SK-N-SH (cell line): ENCODE measurements at regions not wholly inside any gene's neighbourhood (a gene's known extent, or its start where the extent isn't known, plus 50 kb on each side); places are given as distances from the start of the nearest gene placed in this dataset.

ENCODE experiments used
- CTCF ChIA-PET: fragments of 300-600, 350-600 bp; formaldehyde crosslinking; extraction: SDS; loops from one replicate; lab custom pipeline; 2021; lab: Yijun Ruan, JAX
- POLR2A ChIA-PET: fragments of 350-600 bp; sonication (Branson Sonifier 250); formaldehyde crosslinking; extraction: SDS; loops from one replicate; lab custom pipeline; 2020; ENCODE audit warnings: antibody characterized with exemption, inconsistent platforms; lab: Yijun Ruan, JAX
- DNase-seq: peaks from one replicate; pipeline ENCODE4 v3.0.0; 2012
- H2AFZ ChIP-seq: fragments of 200-600 bp; sonication (generic); 2 replicates; pipeline ENCODE4 v1.8.1; 2016; ENCODE audit warnings: antibody characterized with exemption, mild to moderate bottlenecking, low read depth
- H3F3A ChIP-seq: fragments of 200-600 bp; sonication (generic); replicated peaks from 2 replicates; pipeline ENCODE3; 2016; ENCODE audit warnings: antibody characterized with exemption, mild to moderate bottlenecking; ENCODE audit not compliant: insufficient read depth
- H3K27ac ChIP-seq, 2 experiments: fragments of 200-500 bp in 1 of 2; fragments of 200-600 bp in 1 of 2; sonication (Bioruptor generic) in 1 of 2; sonication (generic), shearing (Covaris generic) in 1 of 2; 2 replicates each; pipeline versions ENCODE4 v1.5.1 to v1.6.1; 2014 to 2016; ENCODE audit warnings: low read depth in 2 of 2, inconsistent platforms in 1 of 2, low read length in 1 of 2, mild to moderate bottlenecking in 1 of 2, mixed read lengths in 1 of 2
- H3K27me3 ChIP-seq: fragments of 200-600 bp; sonication (generic), shearing (Covaris generic); 2 replicates; pipeline ENCODE4 v1.6.1; 2016; ENCODE audit warnings: mixed run types; ENCODE audit not compliant: insufficient read depth
- H3K36me3 ChIP-seq, 2 experiments: fragments of 200-500 bp in 1 of 2; fragments of 200-600 bp in 1 of 2; sonication (Bioruptor generic) in 1 of 2; sonication (generic) in 1 of 2; replicated peaks in 1 of 2; 2 replicates each; pipeline versions ENCODE3 to v1.5.1; 2014 to 2016; ENCODE audit warnings: low read length in 1 of 2, mild to moderate bottlenecking in 1 of 2; ENCODE audit not compliant: insufficient read depth in 2 of 2, control insufficient read depth in 1 of 2
- H3K4me1 ChIP-seq, 2 experiments: fragments of 200-500 bp in 1 of 2; fragments of 200-600 bp in 1 of 2; sonication (Bioruptor generic) in 1 of 2; sonication (generic), shearing (Covaris generic) in 1 of 2; 2 replicates each; pipeline versions ENCODE4 v1.5.1 to v1.6.1; 2014 to 2016; ENCODE audit warnings: low read depth in 1 of 2, low read length in 1 of 2, mixed run types in 1 of 2; ENCODE audit not compliant: insufficient read depth in 2 of 2, control insufficient read depth in 1 of 2
- H3K4me2 ChIP-seq: fragments of 200-600 bp; sonication (generic), shearing (Covaris generic); 2 replicates; pipeline ENCODE4 v1.6.1; 2017; ENCODE audit warnings: mixed run types
- H3K4me3 ChIP-seq, 2 experiments: fragments of 200-500 bp in 1 of 2; fragments of 200-600 bp in 1 of 2; sonication (Bioruptor generic) in 1 of 2; sonication (generic), shearing (Covaris generic) in 1 of 2; 2 replicates each; pipeline versions ENCODE4 v1.5.1 to v1.8.1; 2014 to 2016; ENCODE audit warnings: low read depth in 2 of 2, inconsistent platforms in 1 of 2, low read length in 1 of 2, mild to moderate bottlenecking in 1 of 2, mixed read lengths in 1 of 2, moderate library complexity in 1 of 2
- H3K79me2 ChIP-seq: fragments of 200-600 bp; sonication (generic); 2 replicates; pipeline ENCODE4 v1.8.1; 2017; ENCODE audit warnings: mild to moderate bottlenecking; ENCODE audit not compliant: insufficient read depth
- H3K9ac ChIP-seq: fragments of 200-600 bp; sonication (generic); 2 replicates; pipeline ENCODE4 v1.6.1; 2017; ENCODE audit warnings: mixed run types
- H3K9me2 ChIP-seq: fragments of 200-600 bp; sonication (generic); 2 replicates; pipeline ENCODE4 v1.6.1; 2017; ENCODE audit warnings: mixed run types
- H3K9me3 ChIP-seq: fragments of 200-600 bp; sonication (generic); 2 replicates; pipeline ENCODE4 v1.6.1; 2017; ENCODE audit warnings: mixed run types, mild to moderate bottlenecking, moderate library complexity
- H4K20me1 ChIP-seq: fragments of 200-600 bp; sonication (generic); 2 replicates; pipeline ENCODE4 v1.6.1; 2017; ENCODE audit warnings: mild to moderate bottlenecking, mixed run types; ENCODE audit not compliant: insufficient read depth
- CHD2 ChIP-seq: fragments of 150-350 bp; IDR thresholded peaks from 2 replicates; pipeline ENCODE4 v1.6.1; 2018; ENCODE audit warnings: low read length; ENCODE audit not compliant: partially characterized antibody
- ELF1 ChIP-seq: IDR thresholded peaks from 2 replicates; pipeline ENCODE4 v1.4.0; 2012
- FOXJ3 ChIP-seq: sonication (generic); formaldehyde crosslinking; IDR thresholded peaks from 2 replicates; pipeline ENCODE4 v1.5.1; 2020; ENCODE audit warnings: mild to moderate bottlenecking, missing genetic modification reagents
- FOXM1 ChIP-seq: IDR thresholded peaks from 2 replicates; pipeline ENCODE4 v1.4.0; 2012; ENCODE audit warnings: low read depth, mild to moderate bottlenecking
- GABPA ChIP-seq: IDR thresholded peaks from 2 replicates; pipeline ENCODE4 v1.4.0; 2012; ENCODE audit warnings: low read depth, mild to moderate bottlenecking
- GATA2 ChIP-seq: sonication (generic); formaldehyde crosslinking; IDR thresholded peaks from 2 replicates; pipeline ENCODE4 v1.5.0; 2020; ENCODE audit warnings: mild to moderate bottlenecking, missing genetic modification reagents
- MEF2A ChIP-seq: IDR thresholded peaks from 2 replicates; pipeline ENCODE4 v1.4.0; 2012; ENCODE audit warnings: low read depth, borderline replicate concordance
- NRF1 ChIP-seq: IDR thresholded peaks from 2 replicates; pipeline ENCODE4 v1.6.1; 2012; ENCODE audit warnings: low read depth, mild to moderate bottlenecking, low read length
- POLR2AphosphoS5 ChIP-seq: IDR thresholded peaks from 2 replicates; pipeline ENCODE4 v1.6.1; 2012; ENCODE audit warnings: low read depth, low read length
- RCOR1 ChIP-seq: fragments of 150-350 bp; IDR thresholded peaks from 2 replicates; pipeline ENCODE4 v1.6.1; 2017; ENCODE audit warnings: antibody characterized with exemption, low read length
- RXRA ChIP-seq: IDR thresholded peaks from 2 replicates; pipeline ENCODE4 v1.4.0; 2012; ENCODE audit warnings: low read depth, mild to moderate bottlenecking, borderline replicate concordance
- SIN3A ChIP-seq: IDR thresholded peaks from 2 replicates; pipeline ENCODE4 v1.6.1; 2012; ENCODE audit warnings: low read depth, mild to moderate bottlenecking, low read length, moderate library complexity, borderline replicate concordance
- SMC3 ChIP-seq: IDR thresholded peaks from 2 replicates; pipeline ENCODE4 v1.6.1; 2012; ENCODE audit warnings: low read depth, low read length, improper control_type of control experiment
- TEAD4 ChIP-seq: IDR thresholded peaks from 2 replicates; pipeline ENCODE4 v1.4.0; 2012; ENCODE audit warnings: mild to moderate bottlenecking, borderline replicate concordance; ENCODE audit not compliant: insufficient read depth
- YY1 ChIP-seq: IDR thresholded peaks from 2 replicates; pipeline ENCODE4 v1.4.0; 2012; ENCODE audit warnings: low read depth, mild to moderate bottlenecking
- WGBS: methylation state at CpG from one replicate; pipeline ENCODE4 v1.1.6; 2017; ENCODE audit warnings: low lambda C conversion rate; 5-methylcytosine and 5-hydroxymethylcytosine counted together
- TF ChIP-seq, protein P1 (sequence below): fragments of 150-350 bp; IDR thresholded peaks from 2 replicates; pipeline ENCODE4 v1.6.1; 2017; ENCODE audit warnings: antibody characterized with exemption, low read length, low read depth, borderline replicate concordance
- TF ChIP-seq, protein P2 (sequence below): IDR thresholded peaks from 2 replicates; pipeline ENCODE4 v1.4.0; 2012; ENCODE audit warnings: low read depth, borderline replicate concordance
- TF ChIP-seq, protein P3 (sequence below): IDR thresholded peaks from 2 replicates; pipeline ENCODE4 v1.4.0; 2012; ENCODE audit warnings: low read depth
- TF ChIP-seq, protein P4 (sequence below): IDR thresholded peaks from 2 replicates; pipeline ENCODE4 v1.4.0; 2012; ENCODE audit warnings: low read depth, borderline replicate concordance
- TF ChIP-seq, protein P5 (sequence below): IDR thresholded peaks from 2 replicates; pipeline ENCODE4; 2012

DNA sequence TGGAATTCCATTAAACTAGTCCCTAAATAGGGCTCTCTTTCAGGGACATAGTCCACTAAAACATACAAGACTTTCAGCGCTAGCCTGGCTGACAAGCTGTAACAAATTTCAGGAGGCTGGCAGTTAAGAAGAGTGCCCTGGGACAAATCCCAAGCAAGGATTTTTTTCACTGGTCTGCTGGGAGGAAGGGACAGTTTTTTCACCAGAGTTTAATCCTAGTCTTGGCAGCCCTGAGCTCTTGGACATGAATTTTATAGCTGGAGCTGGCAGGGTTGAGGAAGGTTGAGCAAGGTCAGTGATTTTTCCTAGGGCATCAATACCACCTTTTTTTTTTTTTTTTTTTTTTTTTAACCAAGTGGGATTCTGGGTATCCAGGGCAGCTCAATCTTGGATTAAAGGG is 184.4 kb downstream of the SH2D1A start:
- no peak overlapping the region for H3K9ac ChIP-seq
- H4K20me1 ChIP-seq, result no peaks in the 10 kb centered on the region
- no peaks in the 10 kb centered on the region for H3K79me2 ChIP-seq
- no peak overlapping the region for H3K27ac ChIP-seq
- H3K4me3 ChIP-seq, result no peak overlapping the region
- H3K36me3 ChIP-seq, result no peaks in the 10 kb centered on the region
- no peaks in the 10 kb centered on the region for H3K9me2 ChIP-seq
- POLR2A ChIA-PET, result no interaction called here
- H3K27me3 ChIP-seq, result no peaks in the 10 kb centered on the region
- no peak overlapping the region for H2AFZ ChIP-seq
- no peak for TF ChIP-seq SIN3A
- TF ChIP-seq, protein P1, sequence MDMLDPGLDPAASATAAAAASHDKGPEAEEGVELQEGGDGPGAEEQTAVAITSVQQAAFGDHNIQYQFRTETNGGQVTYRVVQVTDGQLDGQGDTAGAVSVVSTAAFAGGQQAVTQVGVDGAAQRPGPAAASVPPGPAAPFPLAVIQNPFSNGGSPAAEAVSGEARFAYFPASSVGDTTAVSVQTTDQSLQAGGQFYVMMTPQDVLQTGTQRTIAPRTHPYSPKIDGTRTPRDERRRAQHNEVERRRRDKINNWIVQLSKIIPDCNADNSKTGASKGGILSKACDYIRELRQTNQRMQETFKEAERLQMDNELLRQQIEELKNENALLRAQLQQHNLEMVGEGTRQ, result no peak
- no peak for TF ChIP-seq RXRA
- TF ChIP-seq, protein P2, sequence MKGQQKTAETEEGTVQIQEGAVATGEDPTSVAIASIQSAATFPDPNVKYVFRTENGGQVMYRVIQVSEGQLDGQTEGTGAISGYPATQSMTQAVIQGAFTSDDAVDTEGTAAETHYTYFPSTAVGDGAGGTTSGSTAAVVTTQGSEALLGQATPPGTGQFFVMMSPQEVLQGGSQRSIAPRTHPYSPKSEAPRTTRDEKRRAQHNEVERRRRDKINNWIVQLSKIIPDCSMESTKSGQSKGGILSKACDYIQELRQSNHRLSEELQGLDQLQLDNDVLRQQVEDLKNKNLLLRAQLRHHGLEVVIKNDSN, result no peak
- TF ChIP-seq TEAD4, result no peak
- TF ChIP-seq RCOR1, result no peak
- TF ChIP-seq CHD2, result no peak
- TF ChIP-seq ELF1, result no peak
- TF ChIP-seq GATA2, result no peak
- TF ChIP-seq NRF1, result no peak
- TF ChIP-seq, protein P3, sequence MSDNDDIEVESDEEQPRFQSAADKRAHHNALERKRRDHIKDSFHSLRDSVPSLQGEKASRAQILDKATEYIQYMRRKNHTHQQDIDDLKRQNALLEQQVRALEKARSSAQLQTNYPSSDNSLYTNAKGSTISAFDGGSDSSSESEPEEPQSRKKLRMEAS, result no peak
- no peak for TF ChIP-seq FOXM1
- no peak for TF ChIP-seq YY1
- TF ChIP-seq FOXJ3 (CRISPR knock-in tag), result no peak
- no peak for TF ChIP-seq POLR2AphosphoS5
- TF ChIP-seq MEF2A, result no peak
- TF ChIP-seq GABPA, result no peak
- WGBS, result 36% methylated on average over 1 of the region's 1 CpG
- no peaks in the 10 kb centered on the region for H3F3A ChIP-seq
- no peak for DNase-seq
- CTCF ChIA-PET, result no interaction called here
- no peaks in the 10 kb centered on the region for H3K4me1 ChIP-seq
- H3K9me3 ChIP-seq, result no peaks in the 10 kb centered on the region
- no peak overlapping the region for H3K4me2 ChIP-seq

DNA sequence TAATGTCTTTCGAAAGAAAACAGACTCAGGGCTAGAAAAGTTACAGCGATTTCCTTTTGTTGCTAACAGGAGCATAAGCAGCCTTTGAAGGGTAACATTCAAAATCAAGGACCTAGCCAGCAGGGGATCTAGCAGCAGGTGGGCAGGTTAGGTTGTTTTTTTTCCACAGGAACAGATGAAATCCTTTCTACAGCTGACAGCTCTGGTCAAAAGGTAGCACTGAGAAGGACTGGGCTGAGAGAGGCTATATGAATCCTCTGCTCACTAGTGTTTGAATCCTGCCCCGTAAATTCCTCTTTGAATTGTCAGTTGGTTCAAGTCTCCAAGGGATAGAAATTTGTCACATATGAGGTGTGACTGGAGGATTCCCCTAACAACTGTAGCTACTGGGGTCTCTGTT is 188.2 kb downstream of the SH2D1A start:
- 18% methylated on average over 3 of the region's 3 CpGs for WGBS
- CTCF ChIA-PET, result no interaction called here
- H3K4me2 ChIP-seq, result no peak overlapping the region
- H3K9me3 ChIP-seq, result no peaks in the 10 kb centered on the region
- no peak for DNase-seq
- H3K27ac ChIP-seq, result no peak overlapping the region
- H3K79me2 ChIP-seq, result no peaks in the 10 kb centered on the region
- H2AFZ ChIP-seq, result no peak overlapping the region
- H3K27me3 ChIP-seq, result no peaks in the 10 kb centered on the region
- no peak overlapping the region for H3K4me3 ChIP-seq
- H3K36me3 ChIP-seq, result no peaks in the 10 kb centered on the region
- POLR2A ChIA-PET, result no interaction called here
- no peaks in the 10 kb centered on the region for H3F3A ChIP-seq
- H3K9me2 ChIP-seq, result no peaks in the 10 kb centered on the region
- no peaks in the 10 kb centered on the region for H3K4me1 ChIP-seq
- no peaks in the 10 kb centered on the region for H4K20me1 ChIP-seq
- H3K9ac ChIP-seq, result no peak overlapping the region
- TF ChIP-seq, protein P4, sequence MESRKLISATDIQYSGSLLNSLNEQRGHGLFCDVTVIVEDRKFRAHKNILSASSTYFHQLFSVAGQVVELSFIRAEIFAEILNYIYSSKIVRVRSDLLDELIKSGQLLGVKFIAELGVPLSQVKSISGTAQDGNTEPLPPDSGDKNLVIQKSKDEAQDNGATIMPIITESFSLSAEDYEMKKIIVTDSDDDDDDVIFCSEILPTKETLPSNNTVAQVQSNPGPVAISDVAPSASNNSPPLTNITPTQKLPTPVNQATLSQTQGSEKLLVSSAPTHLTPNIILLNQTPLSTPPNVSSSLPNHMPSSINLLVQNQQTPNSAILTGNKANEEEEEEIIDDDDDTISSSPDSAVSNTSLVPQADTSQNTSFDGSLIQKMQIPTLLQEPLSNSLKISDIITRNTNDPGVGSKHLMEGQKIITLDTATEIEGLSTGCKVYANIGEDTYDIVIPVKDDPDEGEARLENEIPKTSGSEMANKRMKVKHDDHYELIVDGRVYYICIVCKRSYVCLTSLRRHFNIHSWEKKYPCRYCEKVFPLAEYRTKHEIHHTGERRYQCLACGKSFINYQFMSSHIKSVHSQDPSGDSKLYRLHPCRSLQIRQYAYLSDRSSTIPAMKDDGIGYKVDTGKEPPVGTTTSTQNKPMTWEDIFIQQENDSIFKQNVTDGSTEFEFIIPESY, result no peak
- TF ChIP-seq FOXJ3 (CRISPR knock-in tag) (no peak), NRF1 (no peak), SIN3A (no peak), RXRA (no peak), POLR2AphosphoS5 (no peak), SMC3 (no peak), MEF2A (no peak)
- TF ChIP-seq, protein P5, sequence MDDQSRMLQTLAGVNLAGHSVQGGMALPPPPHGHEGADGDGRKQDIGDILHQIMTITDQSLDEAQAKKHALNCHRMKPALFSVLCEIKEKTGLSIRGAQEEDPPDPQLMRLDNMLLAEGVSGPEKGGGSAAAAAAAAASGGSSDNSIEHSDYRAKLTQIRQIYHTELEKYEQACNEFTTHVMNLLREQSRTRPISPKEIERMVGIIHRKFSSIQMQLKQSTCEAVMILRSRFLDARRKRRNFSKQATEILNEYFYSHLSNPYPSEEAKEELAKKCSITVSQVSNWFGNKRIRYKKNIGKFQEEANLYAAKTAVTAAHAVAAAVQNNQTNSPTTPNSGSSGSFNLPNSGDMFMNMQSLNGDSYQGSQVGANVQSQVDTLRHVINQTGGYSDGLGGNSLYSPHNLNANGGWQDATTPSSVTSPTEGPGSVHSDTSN, result no peak
- TF ChIP-seq, protein P1, result no peak
